Brain microvascular endothelial cell (primary cell): ENCODE measurements at regions not wholly inside any gene's neighbourhood (a gene's known extent, or its start where the extent isn't known, plus 50 kb on each side); places are given as distances from the start of the nearest gene placed in this dataset.

Source experiments
- DNase-seq: peaks from one replicate; pipeline ENCODE4 v3.0.0-alpha.2; 2020
- H3K27ac ChIP-seq: fragments of 250-450 bp; sonication (Bioruptor Pico); 2 replicates; pipeline ENCODE4 v1.5.1; 2020; ENCODE audit warnings: mild to moderate bottlenecking, moderate library complexity
- H3K27me3 ChIP-seq: fragments of 250-450 bp; sonication (Bioruptor Pico); replicated peaks from 2 replicates; pipeline ENCODE4 v1.5.1; 2020; ENCODE audit warnings: mild to moderate bottlenecking
- H3K36me3 ChIP-seq: fragments of 250-450 bp; sonication (Bioruptor Pico); replicated peaks from 2 replicates; pipeline ENCODE4 v1.5.1; 2020; ENCODE audit warnings: mild to moderate bottlenecking
- H3K4me3 ChIP-seq: 2 replicates; pipeline ENCODE4 v1.5.1; 2011; ENCODE audit warnings: low read depth, mild to moderate bottlenecking, control low read depth, low read length, moderate library complexity
- in situ Hi-C: cut with HindIII; loops from 2 replicates; pipeline ENCODE4 v1.10.0; 2017; ENCODE audit warnings: low sequenced_read_pairs, low pct_ligation_motif_present
- TF ChIP-seq, protein P1 (sequence below): IDR thresholded peaks from 2 replicates; pipeline ENCODE4 v1.5.1; 2011; ENCODE audit warnings: low read depth, mild to moderate bottlenecking, moderate library complexity, low read length, control low read depth, inconsistent platforms; ENCODE audit errors: missing control alignments

DNA sequence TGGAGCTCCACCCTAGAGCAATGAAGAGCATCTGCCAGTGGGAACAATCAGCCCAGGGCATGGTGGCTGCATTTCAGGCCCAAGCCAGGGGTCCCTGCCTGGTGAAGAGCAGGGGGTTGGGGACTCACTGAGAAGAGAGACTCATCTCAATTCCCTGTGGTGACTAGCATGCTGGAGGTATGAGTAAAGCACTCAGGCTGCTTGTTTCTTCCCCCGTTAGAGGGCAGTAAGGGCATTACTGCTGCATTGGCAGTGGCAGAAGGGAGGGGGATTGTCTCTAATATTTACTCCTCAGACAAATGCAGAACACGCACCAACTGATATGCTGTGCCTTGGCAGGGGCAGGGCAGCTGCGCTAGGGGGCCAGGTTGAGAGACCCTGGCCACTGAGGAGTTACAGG, 329.1 kb downstream of the SLITRK5 start:
- Histone ChIP-seq H3K4me3 (no peak overlapping the region), H3K36me3 (no peaks in the 10 kb centered on the region), H3K27me3 (no peaks in the 10 kb centered on the region), H3K27ac (no peak overlapping the region)
- no peak for DNase-seq
- TF ChIP-seq, protein P1, sequence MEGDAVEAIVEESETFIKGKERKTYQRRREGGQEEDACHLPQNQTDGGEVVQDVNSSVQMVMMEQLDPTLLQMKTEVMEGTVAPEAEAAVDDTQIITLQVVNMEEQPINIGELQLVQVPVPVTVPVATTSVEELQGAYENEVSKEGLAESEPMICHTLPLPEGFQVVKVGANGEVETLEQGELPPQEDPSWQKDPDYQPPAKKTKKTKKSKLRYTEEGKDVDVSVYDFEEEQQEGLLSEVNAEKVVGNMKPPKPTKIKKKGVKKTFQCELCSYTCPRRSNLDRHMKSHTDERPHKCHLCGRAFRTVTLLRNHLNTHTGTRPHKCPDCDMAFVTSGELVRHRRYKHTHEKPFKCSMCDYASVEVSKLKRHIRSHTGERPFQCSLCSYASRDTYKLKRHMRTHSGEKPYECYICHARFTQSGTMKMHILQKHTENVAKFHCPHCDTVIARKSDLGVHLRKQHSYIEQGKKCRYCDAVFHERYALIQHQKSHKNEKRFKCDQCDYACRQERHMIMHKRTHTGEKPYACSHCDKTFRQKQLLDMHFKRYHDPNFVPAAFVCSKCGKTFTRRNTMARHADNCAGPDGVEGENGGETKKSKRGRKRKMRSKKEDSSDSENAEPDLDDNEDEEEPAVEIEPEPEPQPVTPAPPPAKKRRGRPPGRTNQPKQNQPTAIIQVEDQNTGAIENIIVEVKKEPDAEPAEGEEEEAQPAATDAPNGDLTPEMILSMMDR = peak; percentile 64
- in situ Hi-C loops = no loop called here

DNA sequence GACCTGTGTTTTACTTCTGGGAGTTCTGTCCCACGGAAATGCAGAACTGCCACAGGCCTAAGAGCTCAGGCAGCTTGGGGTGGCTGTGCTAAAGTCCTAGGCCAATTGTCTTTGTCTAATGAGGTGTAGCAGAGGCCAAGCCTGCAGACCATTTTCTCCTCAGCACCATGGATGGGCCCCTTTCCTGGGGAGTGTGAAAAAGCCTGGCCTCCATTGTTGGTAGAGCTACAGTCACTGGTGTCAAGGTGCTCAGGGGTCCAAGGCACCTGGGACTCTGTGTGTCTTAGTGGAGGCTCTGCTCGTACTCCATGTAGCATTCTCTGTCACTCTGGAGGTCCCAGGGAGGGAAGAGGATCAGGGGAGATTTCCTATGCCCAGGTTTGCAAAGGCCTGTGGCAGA, 329.6 kb downstream of the SLITRK5 start:
- no peak overlapping the region for H3K27ac ChIP-seq
- in situ Hi-C loops = no loop called here
- H3K4me3 ChIP-seq = no peak overlapping the region
- no peaks in the 10 kb centered on the region for H3K36me3 ChIP-seq
- DNase-seq = no peak
- TF ChIP-seq, protein P1 = no peak
- no peaks in the 10 kb centered on the region for H3K27me3 ChIP-seq

DNA sequence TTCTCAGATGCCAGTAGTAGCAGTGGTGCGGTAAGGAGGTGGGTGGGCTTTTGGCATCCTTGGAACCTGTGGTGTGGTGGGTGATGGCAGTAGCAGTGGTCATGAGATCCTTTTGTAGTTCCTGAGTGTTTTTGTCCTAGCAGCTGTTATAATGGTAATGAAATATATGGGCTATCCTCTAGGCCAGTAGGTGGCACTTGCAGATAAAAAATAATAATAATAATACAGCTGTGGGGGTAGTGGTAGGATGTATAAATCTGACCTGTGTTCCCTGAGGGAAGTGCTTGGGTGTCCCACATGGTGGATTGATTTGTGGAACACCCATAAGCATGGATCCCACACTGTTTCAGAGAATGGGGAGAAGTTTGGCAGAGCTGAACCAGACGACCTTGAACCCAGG, 334.0 kb downstream of the SLITRK5 start:
- Histone ChIP-seq H3K27ac (no peak overlapping the region), H3K36me3 (no peaks in the 10 kb centered on the region), H3K4me3 (no peak overlapping the region), H3K27me3 (no peaks in the 10 kb centered on the region)
- in situ Hi-C loops = no loop called here
- DNase-seq = no peak
- TF ChIP-seq, protein P1 = peak; percentile 34

DNA sequence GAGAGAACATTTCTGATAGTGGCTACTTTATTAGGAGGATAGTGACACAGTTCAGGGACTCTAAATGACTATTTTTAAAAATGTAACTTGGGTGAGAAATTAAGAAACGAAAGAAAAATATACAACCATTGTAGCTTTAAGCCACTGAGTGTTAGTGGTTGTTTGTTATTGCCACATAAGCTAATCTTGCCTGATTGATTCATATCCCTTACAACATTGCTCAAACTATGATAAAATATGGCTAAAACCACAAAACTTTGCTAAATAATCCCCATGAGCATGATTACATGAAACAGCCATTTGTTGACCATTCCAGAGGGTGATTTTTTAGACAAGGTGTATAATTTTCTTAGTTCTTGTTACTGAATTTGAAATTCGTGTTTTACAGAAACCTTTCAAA, 343.4 kb downstream of the SLITRK5 start:
- in situ Hi-C loops = no loop called here
- DNase-seq = no peak
- Histone ChIP-seq H3K36me3 (no peaks in the 10 kb centered on the region), H3K4me3 (no peak overlapping the region), H3K27me3 (no peaks in the 10 kb centered on the region), H3K27ac (no peak overlapping the region)
- TF ChIP-seq, protein P1 = no peak

DNA sequence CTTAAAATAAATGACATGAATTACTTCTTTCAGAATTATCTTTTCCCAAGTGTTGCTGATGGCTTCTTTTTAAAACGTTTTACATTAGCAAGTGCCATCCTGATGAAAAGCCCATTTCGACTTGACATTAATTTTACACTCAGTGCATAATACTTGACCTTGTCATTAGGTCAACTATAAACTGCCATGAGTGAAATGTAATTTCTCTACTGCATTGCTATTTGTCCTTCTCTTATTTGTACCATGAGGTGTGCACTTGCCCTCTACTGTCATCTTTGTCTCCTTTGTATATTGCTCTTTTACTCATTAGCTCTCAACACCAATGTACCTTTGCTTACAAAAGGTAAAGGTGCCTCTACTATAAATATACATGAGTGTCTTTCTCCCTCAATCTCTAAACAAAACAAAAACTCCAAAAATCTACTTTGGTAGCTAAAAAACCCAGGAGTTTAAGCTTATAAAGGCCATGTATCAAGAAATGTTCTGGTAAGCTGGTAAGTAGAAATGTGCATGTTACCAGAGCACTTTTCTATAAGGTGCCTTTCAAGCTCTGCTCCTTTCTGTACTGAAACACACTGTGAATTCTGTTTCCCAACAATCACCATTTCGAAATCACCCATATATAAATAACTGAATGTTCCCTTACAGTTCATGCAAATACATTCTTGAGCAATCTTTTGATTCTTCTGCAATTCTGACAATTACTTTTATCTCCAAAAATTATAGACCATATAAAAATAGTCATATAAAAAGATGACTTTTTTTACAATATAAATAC, 351.4 kb downstream of the SLITRK5 start:
- no peaks in the 10 kb centered on the region for H3K27me3 ChIP-seq
- DNase-seq = no peak
- no peak overlapping the region for H3K4me3 ChIP-seq
- no peaks in the 10 kb centered on the region for H3K36me3 ChIP-seq
- H3K27ac ChIP-seq = no peak overlapping the region
- TF ChIP-seq, protein P1 = no peak
- in situ Hi-C loops = no loop called here

DNA sequence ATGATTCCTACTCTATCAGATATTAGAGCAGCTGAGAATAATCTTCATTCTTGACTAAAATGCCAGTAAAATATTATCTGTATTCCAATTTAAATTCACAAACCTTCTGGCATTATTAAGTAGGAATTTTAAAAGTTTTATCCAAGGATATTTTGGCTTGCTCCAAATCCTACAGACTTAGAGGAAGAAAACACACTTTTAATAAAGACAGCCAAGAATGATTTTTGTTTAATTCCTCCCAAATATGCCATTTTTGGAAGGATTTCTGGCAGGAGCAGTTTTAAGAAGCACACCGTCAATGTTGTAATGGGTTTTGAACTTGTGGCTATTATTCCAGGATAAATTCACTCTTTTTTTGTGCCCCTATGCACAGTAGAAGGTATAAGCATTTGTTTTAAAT, 355.1 kb downstream of the SLITRK5 start:
- no peak for DNase-seq
- in situ Hi-C loops = no loop called here

More for the DNA sequence above, 355.1 kb downstream of the SLITRK5 start:
- TF ChIP-seq, protein P1 = no peak
- Histone ChIP-seq H3K36me3 (no peaks in the 10 kb centered on the region), H3K27me3 (no peaks in the 10 kb centered on the region), H3K27ac (no peak overlapping the region), H3K4me3 (no peak overlapping the region)
